Caki2 (cell line): ENCODE measurements at regions not wholly inside any gene's neighbourhood (a gene's known extent, or its start where the extent isn't known, plus 50 kb on each side); places are given as distances from the start of the nearest gene placed in this dataset.

Experiments
- DNase-seq: peaks from one replicate; pipeline ENCODE4 v3.0.0-alpha.2; 2015; ENCODE audit warnings: low read depth
- in situ Hi-C: cut with HindIII; loops from 2 replicates; pipeline ENCODE4 v1.10.0; 2016; ENCODE audit warnings: low sequenced_read_pairs, low pct_unique_long_range_greater_than_20kb, mixed read lengths

DNA sequence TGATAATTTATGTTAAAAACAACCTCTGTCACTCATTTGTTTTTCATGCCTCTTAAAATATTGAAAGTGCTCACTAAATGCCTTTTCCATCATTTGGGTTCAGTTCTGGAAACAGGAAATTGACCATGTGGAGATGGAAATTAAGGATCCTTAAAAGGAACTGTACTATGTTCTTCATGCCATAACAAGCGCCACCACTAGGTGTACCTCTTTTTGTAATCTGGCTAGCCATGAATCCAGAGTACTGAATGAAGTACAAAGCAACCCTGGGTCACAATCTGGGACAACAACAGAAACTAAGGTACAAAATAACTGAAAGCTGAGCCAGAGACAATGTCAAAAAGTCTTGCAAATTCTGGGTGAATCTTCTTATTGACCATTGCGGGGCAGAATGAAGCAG, 559.1 kb downstream of the FAM181B start:
- in situ Hi-C loops = no loop called here
- DNase-seq = no peak

DNA sequence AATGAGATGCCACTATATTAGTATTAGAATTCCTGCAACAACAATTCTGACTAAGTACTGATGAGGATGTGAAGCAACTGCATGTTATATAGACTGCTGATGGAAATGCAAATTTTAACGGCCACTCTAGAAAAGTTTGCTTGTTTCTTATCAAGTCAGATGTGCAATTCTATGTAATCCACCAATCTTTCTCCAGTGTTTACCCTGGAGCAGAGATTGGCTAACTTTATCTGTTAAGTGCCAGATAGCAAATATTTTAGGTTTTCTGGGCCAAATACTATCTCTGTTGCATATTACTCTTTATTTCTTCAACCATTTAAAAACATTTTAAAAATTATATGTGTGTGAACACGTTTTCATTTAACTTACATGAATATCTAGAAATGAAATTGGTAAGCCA, 586.9 kb downstream of the FAM181B start:
- in situ Hi-C loops = no loop called here
- DNase-seq = no peak

DNA sequence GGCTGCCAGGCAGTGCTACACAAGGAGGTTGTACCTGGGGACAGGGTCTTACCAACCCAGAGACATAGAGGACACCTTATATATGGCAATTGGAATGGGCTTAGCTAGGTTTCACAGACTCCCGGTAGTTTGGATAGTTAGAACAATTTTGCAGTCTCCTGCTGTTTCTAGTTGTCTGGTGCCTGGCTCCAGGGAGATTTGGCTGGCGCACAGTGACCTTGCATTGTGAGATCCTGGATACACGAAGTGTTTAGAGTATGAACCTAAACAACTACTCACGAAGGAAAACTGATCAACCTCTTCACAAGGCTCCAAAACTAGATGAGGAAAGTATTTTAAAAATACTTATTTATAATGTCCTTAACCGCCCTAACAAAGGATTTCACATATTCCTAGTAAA, 614.7 kb downstream of the FAM181B start:
- DNase-seq = no peak
- in situ Hi-C loops = no loop called here

DNA sequence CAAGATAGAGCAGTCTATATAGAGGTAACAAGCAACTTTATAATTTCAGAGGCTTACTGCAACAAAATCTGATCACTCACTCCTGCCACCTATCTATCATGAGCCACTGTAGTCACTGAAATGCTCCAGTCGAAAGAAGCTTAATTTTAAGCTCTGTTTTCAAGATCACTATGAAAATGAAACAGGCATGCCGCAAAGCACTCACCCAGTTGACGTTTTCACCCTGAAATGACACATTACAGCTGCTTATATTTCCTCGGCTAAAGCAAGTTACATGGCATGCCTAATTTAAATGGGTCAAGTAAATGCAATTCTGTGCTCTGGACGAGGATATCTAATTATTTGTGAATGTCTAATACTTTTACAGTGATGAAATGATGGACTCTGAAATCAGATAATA, 616.3 kb downstream of the FAM181B start:
- in situ Hi-C loops = no loop called here
- no peak for DNase-seq

DNA sequence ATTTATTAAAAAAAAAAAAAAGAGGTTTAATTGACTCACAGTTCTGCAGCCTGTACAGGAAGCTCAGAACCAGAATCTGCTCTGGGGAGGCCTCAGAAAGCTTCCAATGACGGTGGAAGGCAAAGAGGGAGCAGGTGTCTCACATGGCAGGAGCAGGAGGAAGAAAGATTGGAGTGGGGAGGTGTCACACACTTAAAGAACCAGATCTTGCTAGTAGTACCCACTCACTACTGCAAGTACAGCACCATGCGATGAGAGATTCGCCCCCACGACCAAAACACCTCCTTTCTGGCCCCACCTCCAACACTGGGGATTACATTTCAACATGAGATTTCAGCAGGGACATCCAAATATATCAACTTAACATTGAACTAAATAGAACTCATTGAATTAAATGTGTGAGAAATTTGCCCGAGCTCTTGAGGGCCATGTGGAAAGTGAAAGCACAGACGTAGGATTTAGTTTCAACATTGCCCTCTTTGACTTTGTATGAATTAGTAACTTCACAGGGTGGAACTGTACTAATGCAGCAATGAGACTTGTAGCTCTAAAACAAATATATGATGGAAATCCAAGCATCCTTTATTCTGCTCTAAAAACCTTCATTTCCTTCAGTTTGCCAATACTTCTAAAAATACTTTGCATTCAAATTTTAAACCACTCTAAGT, 628.2 kb downstream of the FAM181B start:
- DNase-seq = no peak
- in situ Hi-C loops = no loop called here

DNA sequence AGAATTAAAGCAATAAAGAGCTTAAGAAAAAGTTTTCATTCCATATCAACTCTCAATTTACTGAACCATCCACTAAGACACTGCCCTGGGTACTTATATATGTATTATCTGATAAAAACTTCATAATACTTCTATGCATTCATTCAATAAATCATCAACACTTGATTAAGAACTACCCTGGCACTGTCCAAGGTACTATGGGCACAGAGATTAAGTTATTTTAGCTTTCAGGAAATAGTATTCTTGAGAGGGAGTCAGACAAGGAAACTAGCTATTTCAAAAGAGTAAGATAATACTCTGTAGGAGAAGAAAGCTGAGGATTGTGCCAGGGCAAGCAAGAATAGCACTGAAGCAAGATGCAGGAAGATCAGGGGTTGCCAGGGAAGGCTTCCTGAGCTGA, 640.8 kb downstream of the FAM181B start:
- in situ Hi-C loops = no loop called here
- no peak for DNase-seq

DNA sequence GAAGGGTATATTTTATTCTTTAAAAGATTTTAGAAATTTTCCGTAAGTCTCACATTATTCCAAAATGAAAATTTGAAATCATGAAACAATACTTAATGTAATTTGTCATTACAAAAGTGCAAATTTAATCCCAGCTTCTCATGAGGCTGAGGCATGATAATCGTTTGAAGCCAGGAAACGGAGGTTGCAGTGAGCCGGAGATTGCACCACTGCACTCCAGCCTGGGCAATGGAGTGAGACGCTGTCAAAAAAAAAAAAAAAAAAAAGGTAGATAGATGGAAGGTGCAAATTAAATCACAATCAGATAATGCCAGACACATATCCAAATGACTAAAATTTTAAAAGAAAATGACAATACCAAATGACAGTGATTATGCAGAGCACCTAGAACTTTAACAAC, 644.2 kb downstream of the FAM181B start:
- in situ Hi-C loops = no loop called here
- DNase-seq = no peak

DNA sequence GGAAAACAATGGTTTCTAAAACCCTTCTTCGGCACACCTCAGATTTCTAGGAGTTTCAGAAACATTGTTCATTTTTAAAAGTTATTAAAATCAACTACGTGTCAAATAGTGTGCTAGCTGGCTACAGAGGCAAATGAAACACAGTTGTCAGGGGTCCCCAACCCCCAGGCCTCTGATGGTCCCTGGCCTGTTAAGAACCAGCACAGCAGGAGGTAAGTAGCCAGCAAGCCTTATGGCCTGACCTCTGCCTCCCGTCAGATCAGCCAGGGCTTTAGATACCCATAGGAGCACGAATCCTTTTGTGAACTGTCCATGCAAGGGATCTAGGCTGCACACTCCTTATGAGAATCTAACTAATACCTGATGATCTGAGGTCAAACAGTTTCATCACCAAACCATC, 648.2 kb downstream of the FAM181B start:
- DNase-seq = no peak
- in situ Hi-C loops = no loop called here

DNA sequence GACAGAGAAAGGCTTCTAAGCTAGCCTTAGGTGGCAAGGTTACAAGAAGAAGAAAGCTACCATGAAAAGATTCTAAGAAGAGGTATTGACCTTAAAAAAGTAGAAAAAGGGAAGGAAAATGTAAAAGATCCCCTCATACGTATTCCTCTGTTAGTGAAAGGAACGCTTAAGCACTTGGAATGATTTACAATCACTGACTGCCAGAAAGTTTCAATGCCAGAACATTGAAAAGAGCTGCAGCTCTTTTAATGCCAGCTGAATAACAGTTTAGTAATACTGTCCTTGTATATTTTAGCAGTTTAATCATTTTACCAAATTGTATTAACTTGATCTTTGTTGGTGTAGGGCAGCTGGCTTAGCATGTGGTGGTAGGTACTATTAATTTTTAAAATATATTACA, 650.7 kb downstream of the FAM181B start:
- no peak for DNase-seq
- in situ Hi-C loops = no loop called here

DNA sequence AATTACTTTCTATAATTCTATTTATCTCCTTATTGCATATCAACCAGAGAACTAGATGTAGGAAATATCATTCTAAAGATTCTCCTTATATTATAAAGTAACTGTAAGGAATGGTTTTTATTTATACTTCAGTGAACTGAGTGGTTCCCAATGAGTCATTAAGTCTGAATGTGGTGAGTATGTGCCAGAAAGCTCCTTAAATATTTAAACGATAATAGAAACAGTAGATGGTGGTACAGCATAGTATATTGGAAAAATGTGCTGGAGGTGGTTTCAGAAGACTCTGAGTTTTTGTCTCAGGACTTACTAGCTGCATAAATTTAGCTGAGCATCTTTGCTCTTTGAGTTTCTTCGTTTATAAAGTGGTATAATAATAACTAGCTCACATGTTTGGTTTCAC, 653.5 kb downstream of the FAM181B start:
- DNase-seq = no peak
- in situ Hi-C loops = no loop called here

DNA sequence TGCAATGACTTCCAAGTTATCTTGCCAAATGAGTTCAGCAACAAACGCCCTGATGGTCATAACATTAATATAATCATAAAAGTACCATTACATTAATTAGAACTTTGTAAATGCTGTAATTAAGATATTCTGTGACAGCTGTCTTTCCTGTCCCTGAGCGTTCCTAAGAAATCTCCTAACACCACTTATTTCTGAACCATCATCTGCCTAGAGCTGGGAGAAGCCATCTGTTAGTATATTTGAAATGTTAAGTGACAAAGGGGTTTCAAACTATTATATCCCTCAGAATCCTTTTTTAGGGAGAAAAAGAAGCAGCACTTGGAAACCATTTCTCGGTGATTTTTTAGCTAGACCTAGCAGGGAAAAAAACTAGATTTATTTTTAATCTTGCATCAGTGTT, 657.5 kb downstream of the FAM181B start:
- DNase-seq = no peak
- in situ Hi-C loops = no loop called here

DNA sequence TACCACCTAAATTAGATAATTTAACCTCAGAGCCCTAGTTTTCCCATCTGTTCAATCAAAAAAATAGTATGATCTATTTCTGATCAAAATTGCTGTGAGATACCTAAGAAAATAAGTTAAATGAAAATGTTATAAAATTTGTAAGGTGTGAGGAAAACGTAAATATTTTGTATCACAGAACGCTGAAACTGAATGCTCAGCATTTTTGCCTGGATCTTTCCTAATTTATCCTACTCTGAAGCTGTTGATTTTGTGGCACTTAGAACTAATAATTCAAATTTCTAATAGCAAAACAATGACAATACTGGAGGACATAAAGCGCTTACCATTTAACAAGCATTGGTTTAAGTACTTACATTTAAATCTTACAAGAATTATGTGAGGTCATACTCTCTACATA, 674.2 kb downstream of the FAM181B start:
- in situ Hi-C loops = no loop called here
- DNase-seq = no peak

DNA sequence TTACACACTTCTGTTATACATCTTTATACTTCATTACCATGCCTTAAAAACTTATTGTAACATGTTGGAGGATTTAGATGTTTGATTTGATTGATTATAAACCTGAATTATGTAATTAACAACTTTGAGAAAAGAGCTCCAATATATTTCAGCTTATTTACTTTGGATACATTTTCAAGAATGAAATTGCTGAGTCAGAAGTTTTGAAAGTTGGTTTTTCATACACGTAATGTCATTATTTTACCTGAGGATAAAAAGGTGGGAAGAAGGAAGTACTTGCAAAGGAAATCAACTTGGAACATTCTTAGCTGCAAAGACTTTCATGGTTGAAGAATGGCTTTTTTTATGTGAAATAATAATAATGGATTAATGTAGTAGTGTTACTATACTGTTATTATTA, 677.2 kb downstream of the FAM181B start:
- no peak for DNase-seq
- in situ Hi-C loops = no loop called here

DNA sequence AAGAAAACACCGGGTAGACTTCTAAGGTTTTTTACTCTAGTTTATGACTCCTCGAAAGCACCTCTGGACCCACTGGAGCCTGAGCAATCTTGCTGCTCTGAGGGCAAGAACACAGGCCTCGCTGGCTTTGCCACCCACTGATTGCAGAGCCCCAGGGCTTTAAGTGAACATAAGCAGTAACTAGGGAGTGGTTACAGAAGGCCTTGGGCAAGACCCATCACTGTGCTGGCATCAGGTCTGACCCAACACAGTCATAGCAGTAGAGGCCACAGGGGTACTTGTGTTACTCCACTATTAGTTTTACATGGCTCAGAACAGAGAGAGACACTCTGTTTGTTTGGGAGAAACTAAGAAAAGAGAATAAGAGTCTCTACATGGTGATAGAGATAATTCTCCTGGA, 684.5 kb downstream of the FAM181B start:
- DNase-seq = no peak
- in situ Hi-C loops = no loop called here

DNA sequence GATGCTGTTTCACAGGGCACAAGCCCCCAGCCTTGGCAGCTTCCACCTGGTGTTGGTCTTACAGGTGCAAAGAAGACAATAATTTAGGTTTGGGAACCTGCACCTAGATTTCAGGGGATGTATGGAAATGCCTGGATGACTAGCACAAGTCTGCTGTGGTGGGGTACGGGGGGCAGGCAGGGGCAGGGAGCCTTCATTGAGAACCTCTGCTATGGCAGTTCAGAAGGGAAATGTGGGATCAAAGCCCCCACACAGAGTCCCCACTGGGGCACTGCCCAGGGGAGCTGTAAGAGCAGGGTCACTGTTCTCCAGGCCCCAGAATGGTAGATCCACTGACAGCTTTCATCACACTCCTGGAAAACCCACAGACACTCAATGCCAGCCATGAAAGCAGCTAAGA, 686.5 kb downstream of the FAM181B start:
- in situ Hi-C loops = no loop called here

DNA sequence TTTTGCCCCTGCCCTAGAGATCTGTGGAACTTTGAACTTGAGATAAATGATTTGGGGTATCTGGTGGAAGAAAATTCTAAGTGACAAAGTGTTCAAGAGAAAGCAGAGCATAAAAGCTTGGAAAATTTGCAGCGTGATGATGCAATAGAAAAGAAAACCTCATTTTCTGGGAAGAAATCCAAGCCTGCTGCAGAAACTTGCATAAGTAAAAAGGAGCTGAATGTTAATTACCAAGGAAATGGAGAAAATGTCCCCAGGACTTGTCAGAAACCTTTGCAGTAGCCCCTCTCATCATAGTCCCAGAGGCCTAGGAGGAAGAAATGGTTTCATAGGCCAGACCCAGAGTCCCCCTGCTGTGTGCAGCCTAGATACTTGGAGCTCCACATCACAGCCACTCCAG, 686.9 kb downstream of the FAM181B start:
- in situ Hi-C loops = no loop called here
- no peak for DNase-seq

More for the DNA sequence above, 686.5 kb downstream of the FAM181B start:
- DNase-seq = no peak

DNA sequence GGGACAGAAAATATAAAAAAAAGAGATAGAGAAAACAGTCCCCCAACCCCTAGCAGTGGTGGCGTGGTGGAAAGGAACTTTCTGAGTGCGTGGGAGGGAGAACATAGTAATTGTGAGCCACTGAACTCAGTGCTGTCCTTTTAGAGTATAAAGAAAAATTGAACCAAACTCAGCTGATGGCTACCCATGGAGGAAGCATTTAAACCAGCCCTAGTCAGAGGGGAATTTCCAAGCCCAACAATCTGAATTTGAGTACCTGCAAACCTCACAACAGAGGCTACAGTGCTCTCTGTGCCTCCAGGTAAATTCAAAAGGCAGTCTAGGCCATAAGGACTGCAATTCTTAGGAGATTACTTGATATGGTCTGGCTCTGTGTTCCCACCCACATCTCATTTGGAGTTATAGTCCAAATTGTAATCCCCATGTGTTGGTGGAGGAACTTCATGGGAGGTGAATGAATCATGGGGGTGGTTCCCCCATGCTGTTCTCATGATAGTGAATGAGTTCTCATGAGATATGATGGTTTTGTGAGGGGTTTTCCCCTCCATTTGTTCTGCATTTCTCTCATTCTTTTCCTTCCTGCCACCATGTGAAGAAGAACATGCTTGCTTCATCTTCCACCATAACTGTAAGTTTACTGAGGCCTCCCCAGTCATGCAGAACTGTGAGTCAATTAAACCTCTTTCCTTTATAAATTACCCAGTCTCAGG, 687.8 kb downstream of the FAM181B start:
- no peak for DNase-seq

DNA sequence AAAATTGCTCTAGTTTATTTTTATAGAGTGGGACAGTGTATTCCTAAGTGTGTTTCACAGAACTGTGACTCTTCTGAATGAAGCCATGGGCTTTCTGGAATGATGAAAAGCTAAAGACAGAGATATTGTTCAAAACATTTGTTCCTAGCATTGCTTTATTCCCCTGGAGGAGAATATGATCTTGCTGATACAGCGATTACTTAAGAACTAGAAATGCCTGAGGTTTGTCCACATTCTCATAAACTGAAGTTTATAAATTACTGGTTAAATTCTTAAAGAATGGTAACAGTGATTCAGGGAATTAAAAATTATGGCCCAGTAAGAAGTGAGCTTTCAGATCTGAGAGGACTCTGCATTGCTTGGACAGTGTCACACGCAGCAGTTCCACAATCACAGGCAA, 690.3 kb downstream of the FAM181B start:
- no peak for DNase-seq
- in situ Hi-C loops = no loop called here

More for the DNA sequence above, 687.8 kb downstream of the FAM181B start:
- in situ Hi-C loops = no loop called here

DNA sequence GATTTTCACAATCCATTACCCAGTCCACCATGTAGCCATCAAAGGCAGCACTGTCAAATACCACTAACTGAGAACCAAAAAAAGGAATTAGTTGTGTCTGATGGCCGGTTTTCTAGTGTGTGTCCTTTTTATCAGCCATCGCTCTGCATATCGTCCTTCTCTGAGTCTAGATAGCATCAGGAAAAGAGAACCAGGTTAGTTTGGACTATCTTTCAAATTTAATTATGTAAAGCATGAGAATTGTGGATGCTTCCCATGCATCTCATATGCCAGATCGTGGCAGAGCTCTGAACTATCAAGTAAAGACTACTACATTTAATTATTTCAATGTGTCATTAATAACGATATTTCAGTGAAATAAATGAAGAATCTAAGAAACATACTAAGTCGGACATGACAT, 691.9 kb downstream of the FAM181B start:
- no peak for DNase-seq
- in situ Hi-C loops = no loop called here

DNA sequence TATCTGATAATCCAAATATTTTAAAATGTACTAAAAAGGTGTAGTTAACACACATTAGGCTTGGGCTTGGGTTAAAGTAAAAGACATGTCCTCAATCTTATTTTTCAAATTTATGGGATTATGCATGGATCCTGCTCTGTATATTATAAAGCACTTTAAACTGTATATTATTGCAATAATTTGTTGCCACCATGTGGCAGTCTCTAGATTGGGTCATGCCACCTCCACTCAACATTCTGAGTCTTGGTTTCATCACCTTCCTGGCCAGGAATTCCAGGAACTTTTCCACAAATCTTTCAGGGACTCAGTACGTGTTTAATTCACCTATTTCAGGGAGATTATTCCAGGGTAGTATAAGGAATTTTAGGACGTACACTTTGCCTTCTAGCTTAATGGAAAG, 695.5 kb downstream of the FAM181B start:
- in situ Hi-C loops = no loop called here
- DNase-seq = no peak
